GM21423 (cell line): ENCODE measurements at regions not wholly inside any gene's neighbourhood (a gene's known extent, or its start where the extent isn't known, plus 50 kb on each side); places are given as distances from the start of the nearest gene placed in this dataset.

Experiments used
- ATAC-seq: cut with Tn5 transposase; IDR thresholded peaks from one replicate; pipeline ENCODE4 v1.9.1; 2021; ENCODE audit warnings: mild to moderate bottlenecking, moderate library complexity; ENCODE audit not compliant: unreplicated experiment

DNA sequence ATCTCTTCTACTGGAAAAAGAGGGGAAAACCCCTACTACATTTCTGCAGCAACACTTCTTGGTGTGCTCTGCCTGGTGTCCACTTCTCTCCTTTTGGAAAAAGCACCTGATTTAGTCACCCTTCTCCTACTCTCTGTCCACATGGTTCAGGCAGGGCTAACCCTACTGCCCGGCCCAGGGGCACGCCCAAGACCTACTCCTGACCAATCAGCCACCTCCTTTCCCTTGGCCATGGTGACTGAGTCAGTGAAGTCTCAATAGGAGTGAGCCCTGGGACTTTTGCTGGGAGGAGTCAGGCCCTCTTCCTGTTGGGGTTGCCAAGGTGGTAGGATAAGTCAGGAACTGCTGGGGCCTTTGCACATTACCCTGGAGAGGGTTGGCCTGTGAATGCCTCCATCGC lies 52.5 kb upstream of the MYL2 start:
- ATAC-seq, result no peak

DNA sequence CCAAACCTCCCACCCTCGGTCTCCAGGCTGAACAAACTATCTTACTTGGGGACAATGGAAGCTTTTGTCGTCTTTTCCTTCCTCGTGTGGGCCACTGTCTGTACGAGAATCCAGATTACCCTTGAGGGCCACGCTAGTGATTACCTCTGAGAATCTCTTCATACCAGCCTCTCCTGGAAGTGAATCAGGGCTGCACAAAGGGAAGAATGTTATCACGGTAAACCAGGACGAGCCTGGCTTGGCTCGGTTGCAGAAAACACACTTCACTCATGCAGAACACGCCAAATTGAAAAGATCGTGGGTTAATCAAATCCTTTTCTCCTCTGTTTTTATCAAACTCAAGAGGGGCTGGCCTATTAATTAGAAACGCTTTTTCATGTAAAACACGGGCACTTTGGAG lies 51.6 kb upstream of the MYL2 start:
- no peak for ATAC-seq

DNA sequence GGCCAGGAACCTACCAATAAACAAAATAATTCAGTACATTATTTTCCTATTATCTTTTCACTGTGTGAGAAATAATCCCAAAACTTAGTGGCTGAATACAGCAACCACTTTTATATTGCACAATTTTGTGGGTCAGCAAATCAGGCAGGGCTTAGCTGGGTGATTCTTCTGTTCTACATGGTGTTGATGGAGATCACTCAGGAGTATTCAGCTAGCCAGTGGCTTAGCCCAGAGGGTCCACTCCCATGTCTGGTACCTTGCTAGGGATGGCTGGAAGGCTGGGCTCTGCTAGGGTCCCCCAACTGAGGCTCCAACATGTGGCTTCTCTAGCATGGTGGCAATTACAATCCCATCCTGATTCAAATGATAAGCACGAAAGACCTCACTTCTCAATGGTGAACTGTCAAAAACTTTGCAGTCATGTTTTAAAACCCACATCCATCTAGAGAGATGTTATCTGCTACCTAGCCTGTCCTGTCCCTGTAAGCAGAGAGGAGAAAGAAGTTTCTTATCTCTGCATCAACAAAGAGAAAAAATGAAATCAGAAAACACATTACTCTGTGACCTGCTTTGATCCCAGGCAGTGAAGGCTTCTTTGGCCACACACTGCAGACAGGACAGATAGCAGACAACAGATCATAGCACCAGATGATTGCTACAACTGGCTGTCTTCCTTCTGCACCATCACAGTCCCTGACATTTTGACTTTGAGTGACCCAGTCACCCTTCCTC lies 51.0 kb upstream of the MYL2 start:
- ATAC-seq, result no peak
